OCI-LY7 (cell line): ENCODE measurements at regions not wholly inside any gene's neighbourhood (a gene's known extent, or its start where the extent isn't known, plus 50 kb on each side); places are given as distances from the start of the nearest gene placed in this dataset.

Experiments
- EZH2phosphoT487 ChIP-seq: fragments of 200-600 bp; sonication (generic); IDR thresholded peaks from 2 replicates; pipeline ENCODE4 v1.6.1; 2018; ENCODE audit warnings: low read depth, borderline replicate concordance, mild to moderate bottlenecking, mixed run types, antibody characterized with exemption, low read length, moderate library complexity, mixed read lengths
- TF ChIP-seq, protein P1 (sequence below): fragments of 200-600 bp; sonication (generic); conservative IDR thresholded peaks from 2 replicates; pipeline ENCODE4 v1.5.1; 2014; ENCODE audit warnings: mild to moderate bottlenecking, antibody characterized with exemption, low read length, moderate library complexity, mixed read lengths

DNA sequence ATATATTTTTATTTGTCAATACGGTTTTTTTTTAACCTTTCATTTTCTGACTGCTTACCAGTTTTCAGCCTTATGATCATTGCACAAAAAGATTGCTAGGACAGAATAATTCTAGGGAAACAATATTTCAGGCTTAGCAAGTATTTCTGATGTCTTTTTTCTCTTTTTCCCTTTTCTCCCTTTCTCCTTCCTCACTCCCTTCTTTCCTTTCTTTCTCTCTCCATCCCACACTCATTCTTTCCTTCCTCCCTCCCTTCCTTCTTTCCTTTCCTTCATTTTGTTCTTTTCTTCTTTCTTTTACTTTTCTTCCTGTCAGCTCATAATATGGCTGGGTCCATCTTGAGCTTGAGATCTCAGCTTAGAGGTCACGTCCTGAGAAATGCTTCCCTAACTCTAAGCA is 601.4 kb upstream of the NOVA1 start:
- TF ChIP-seq, protein P1, sequence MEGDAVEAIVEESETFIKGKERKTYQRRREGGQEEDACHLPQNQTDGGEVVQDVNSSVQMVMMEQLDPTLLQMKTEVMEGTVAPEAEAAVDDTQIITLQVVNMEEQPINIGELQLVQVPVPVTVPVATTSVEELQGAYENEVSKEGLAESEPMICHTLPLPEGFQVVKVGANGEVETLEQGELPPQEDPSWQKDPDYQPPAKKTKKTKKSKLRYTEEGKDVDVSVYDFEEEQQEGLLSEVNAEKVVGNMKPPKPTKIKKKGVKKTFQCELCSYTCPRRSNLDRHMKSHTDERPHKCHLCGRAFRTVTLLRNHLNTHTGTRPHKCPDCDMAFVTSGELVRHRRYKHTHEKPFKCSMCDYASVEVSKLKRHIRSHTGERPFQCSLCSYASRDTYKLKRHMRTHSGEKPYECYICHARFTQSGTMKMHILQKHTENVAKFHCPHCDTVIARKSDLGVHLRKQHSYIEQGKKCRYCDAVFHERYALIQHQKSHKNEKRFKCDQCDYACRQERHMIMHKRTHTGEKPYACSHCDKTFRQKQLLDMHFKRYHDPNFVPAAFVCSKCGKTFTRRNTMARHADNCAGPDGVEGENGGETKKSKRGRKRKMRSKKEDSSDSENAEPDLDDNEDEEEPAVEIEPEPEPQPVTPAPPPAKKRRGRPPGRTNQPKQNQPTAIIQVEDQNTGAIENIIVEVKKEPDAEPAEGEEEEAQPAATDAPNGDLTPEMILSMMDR, result no peak
- TF ChIP-seq EZH2phosphoT487, result no peak
